Ishikawa (cell line): ENCODE measurements at regions not wholly inside any gene's neighbourhood (a gene's known extent, or its start where the extent isn't known, plus 50 kb on each side); places are given as distances from the start of the nearest gene placed in this dataset.

Experiments used
- CEBPB ChIP-seq: IDR thresholded peaks from 2 replicates; pipeline ENCODE4 v1.6.1; 2012
- CREB1 ChIP-seq: IDR thresholded peaks from 2 replicates; pipeline ENCODE4 v1.6.1; 2012; ENCODE audit warnings: low read depth
- EGR1 ChIP-seq: IDR thresholded peaks from 2 replicates; pipeline ENCODE4 v1.6.1; 2012
- EP300 ChIP-seq: IDR thresholded peaks from 2 replicates; pipeline ENCODE4 v1.6.1; 2012; ENCODE audit warnings: borderline replicate concordance
- FOXM1 ChIP-seq: IDR thresholded peaks from 2 replicates; pipeline ENCODE4 v1.6.1; 2012; ENCODE audit warnings: low read depth, borderline replicate concordance
- MAX ChIP-seq: IDR thresholded peaks from 2 replicates; pipeline ENCODE4 v1.6.1; 2012
- NFIC ChIP-seq: IDR thresholded peaks from 2 replicates; pipeline ENCODE4 v1.6.1; 2012
- RAD21 ChIP-seq: IDR thresholded peaks from 2 replicates; pipeline ENCODE4 v1.6.1; 2012; ENCODE audit warnings: low read depth
- REST ChIP-seq: IDR thresholded peaks from 2 replicates; pipeline ENCODE4 v1.6.1; 2012; ENCODE audit warnings: low read depth, mild to moderate bottlenecking
- TAF1 ChIP-seq: IDR thresholded peaks from 2 replicates; pipeline ENCODE4 v1.6.1; 2012; ENCODE audit warnings: low read depth, mild to moderate bottlenecking
- TCF12 ChIP-seq: IDR thresholded peaks from 2 replicates; pipeline ENCODE4 v1.6.1; 2012; ENCODE audit warnings: low read depth
- TEAD4 ChIP-seq: IDR thresholded peaks from 2 replicates; pipeline ENCODE4 v1.6.1; 2012
- USF1 ChIP-seq: IDR thresholded peaks from 2 replicates; pipeline ENCODE4 v1.6.1; 2012
- YY1 ChIP-seq: IDR thresholded peaks from 2 replicates; pipeline ENCODE4 v1.6.1; 2012; ENCODE audit warnings: low read depth
- ZBTB7A ChIP-seq: IDR thresholded peaks from 2 replicates; pipeline ENCODE4 v1.6.1; 2012; ENCODE audit warnings: low read depth

- TF ChIP-seq TAF1: no peak
- no peak for TF ChIP-seq TEAD4
- TF ChIP-seq YY1: no peak
- TF ChIP-seq EP300: no peak
- TF ChIP-seq CREB1: no peak
- TF ChIP-seq EGR1: no peak
- TF ChIP-seq MAX: no peak
- TF ChIP-seq CEBPB: no peak
- no peak for TF ChIP-seq RAD21
- TF ChIP-seq ZBTB7A: no peak
- TF ChIP-seq TCF12: no peak
- TF ChIP-seq REST: no peak
- TF ChIP-seq NFIC: no peak
- no peak for TF ChIP-seq FOXM1
- TF ChIP-seq USF1: no peak
These were observed 256.9 kb upstream of the ST8SIA4 start for GRCh38 chr5:101160002-101160401.

GRCh38 chr5:101159006-101159405, 255.9 kb upstream of the ST8SIA4 start:
- TF ChIP-seq REST: no peak
- no peak for TF ChIP-seq MAX
- no peak for TF ChIP-seq USF1
- no peak for TF ChIP-seq EGR1
- no peak for TF ChIP-seq TAF1

GRCh38 chr5:101153526-101153925, 250.4 kb upstream of the ST8SIA4 start:
- no peak for TF ChIP-seq USF1
- no peak for TF ChIP-seq FOXM1
- TF ChIP-seq EGR1: no peak
- TF ChIP-seq NFIC: no peak
- TF ChIP-seq MAX: no peak
- no peak for TF ChIP-seq TCF12
- no peak for TF ChIP-seq RAD21

GRCh38 chr5:101143526-101143925, 240.4 kb upstream of the ST8SIA4 start:
- no peak for TF ChIP-seq TEAD4
- no peak for TF ChIP-seq CREB1
- TF ChIP-seq EGR1: no peak
- TF ChIP-seq EP300: no peak
- no peak for TF ChIP-seq YY1
- no peak for TF ChIP-seq REST
- TF ChIP-seq TAF1: no peak
- no peak for TF ChIP-seq USF1
- TF ChIP-seq TCF12: no peak
- TF ChIP-seq FOXM1: no peak
- no peak for TF ChIP-seq CEBPB
- no peak for TF ChIP-seq ZBTB7A
- no peak for TF ChIP-seq NFIC
- no peak for TF ChIP-seq RAD21
- no peak for TF ChIP-seq MAX
